Mesenteric fat pad (tissue), 1 donor: ENCODE measurements at regions not wholly inside any gene's neighbourhood (a gene's known extent, or its start where the extent isn't known, plus 50 kb on each side); places are given as distances from the start of the nearest gene placed in this dataset.
"Not testable (repeated sequence)": the region's sequence is repeated elsewhere in the genome, so short reads cannot be mapped to it uniquely, and the experiment has no call there.

Experiments
- DNase-seq: peaks from one replicate; pipeline ENCODE4 v3.0.0-alpha.2; 2020; ENCODE audit warnings: low spot score
- donor health status: DM: yes; HTN: yes; CAD: no.

- DNase-seq, result no peak
These were observed 1925.5 kb downstream of the ARAP2 start for GRCh38 chr4:34318773-34319172.

GRCh38 chr4:34323549-34324320, 1920.6 kb downstream of the ARAP2 start:
- DNase-seq, result no peak

- DNase-seq, result no peak
These were observed 1915.4 kb downstream of the ARAP2 start for GRCh38 chr4:34328939-34329338.

GRCh38 chr4:34335156-34335555, 1909.2 kb downstream of the ARAP2 start:
- DNase-seq, result not testable (repeated sequence)

GRCh38 chr4:34335556-34335955, 1908.8 kb downstream of the ARAP2 start:
- DNase-seq, result not testable (repeated sequence)

GRCh38 chr4:34362654-34363053, 1881.7 kb downstream of the ARAP2 start:
- DNase-seq, result no peak

GRCh38 chr4:34363842-34364241, 1880.5 kb downstream of the ARAP2 start:
- no peak for DNase-seq

- no peak for DNase-seq
These were observed 1878.4 kb downstream of the ARAP2 start for GRCh38 chr4:34365946-34366345.

GRCh38 chr4:34371676-34372075, 1872.6 kb downstream of the ARAP2 start:
- DNase-seq, result no peak

GRCh38 chr4:34372815-34373214, 1871.5 kb downstream of the ARAP2 start:
- DNase-seq, result no peak

- no peak for DNase-seq
These were observed 1870.9 kb downstream of the ARAP2 start for GRCh38 chr4:34373456-34373855.

GRCh38 chr4:34412233-34412632, 1832.1 kb downstream of the ARAP2 start:
- no peak for DNase-seq

GRCh38 chr4:34412911-34413310, 1831.4 kb downstream of the ARAP2 start:
- no peak for DNase-seq

GRCh38 chr4:34417160-34417559, 1827.2 kb downstream of the ARAP2 start:
- DNase-seq, result no peak

GRCh38 chr4:34419871-34420270, 1824.4 kb downstream of the ARAP2 start:
- DNase-seq, result no peak

GRCh38 chr4:34422472-34423175, 1821.7 kb downstream of the ARAP2 start:
- no peak for DNase-seq

- DNase-seq, result no peak
These were observed 1811.6 kb downstream of the ARAP2 start for GRCh38 chr4:34432706-34433105.

- DNase-seq, result not testable (repeated sequence)
These were observed 1809.9 kb downstream of the ARAP2 start for GRCh38 chr4:34434377-34434776.

GRCh38 chr4:34464196-34464595, 1780.1 kb downstream of the ARAP2 start:
- no peak for DNase-seq

GRCh38 chr4:34466411-34466810, 1777.9 kb downstream of the ARAP2 start:
- DNase-seq, result no peak

GRCh38 chr4:34469516-34469915, 1774.8 kb downstream of the ARAP2 start:
- DNase-seq, result no peak

- no peak for DNase-seq
These were observed 1759.1 kb downstream of the ARAP2 start for GRCh38 chr4:34485252-34485651.
